Activated CD4-positive, alpha-beta T cell treated with anti-CD3 and anti-CD28 coated beads, Interleukin-2, amount 10 ng/mL, durations not matched to agents 24 days and 14 days (primary cell): ENCODE measurements at regions not wholly inside any gene's neighbourhood (a gene's known extent, or its start where the extent isn't known, plus 50 kb on each side); places are given as distances from the start of the nearest gene placed in this dataset.
A peak's percentile ranks its signal among the peaks of the same experiment; 100 is the strongest.

Source experiments
- DNase-seq: peaks from one replicate; pipeline ENCODE4 v3.0.0; 2022
- H3K27ac Mint-ChIP-seq: one replicate; pipeline ENCODE4 v1.8.0; 2022; ENCODE audit warnings: mild to moderate bottlenecking, mixed read lengths
- H3K27me3 Mint-ChIP-seq: one replicate; pipeline ENCODE4 v1.8.0; 2022; ENCODE audit warnings: mixed read lengths
- H3K36me3 Mint-ChIP-seq: one replicate; pipeline ENCODE4 v1.8.0; 2022; ENCODE audit warnings: low read depth, mild to moderate bottlenecking, mixed read lengths
- H3K4me1 Mint-ChIP-seq: one replicate; pipeline ENCODE4 v1.8.0; 2021; ENCODE audit warnings: mixed read lengths
- H3K4me3 Mint-ChIP-seq: one replicate; pipeline ENCODE4 v1.8.0; 2022; ENCODE audit warnings: mild to moderate bottlenecking, moderate library complexity, mixed read lengths
- H3K9me3 Mint-ChIP-seq: one replicate; pipeline ENCODE4 v1.8.0; 2021; ENCODE audit warnings: mixed read lengths
- intact Hi-C: fragments of 100-400 bp; cut with micrococcal nuclease; formaldehyde crosslinking; loops from one replicate; pipeline ENCODE4 v1.15.1; 2023

- H3K36me3 Mint-ChIP-seq, result no peaks in the 10 kb centered on the region
- peak overlapping the region; percentile 69 for H3K27ac Mint-ChIP-seq
- no peaks in the 10 kb centered on the region for H3K27me3 Mint-ChIP-seq
- H3K9me3 Mint-ChIP-seq, result no peaks in the 10 kb centered on the region
- intact Hi-C loops, result loop anchor here (5.0 kb wide), 1 partner anchor 49 kb away; no protein-coding TSS in a partner anchor
- H3K4me3 Mint-ChIP-seq, result peak overlapping the region; percentile 60
- H3K4me1 Mint-ChIP-seq, result peaks cover 71% of the 10 kb centered on the region
- DNase-seq, result peak; percentile 93
Measured at GRCh38 chr20:50385733-50386640, 124.2 kb upstream of the PTPN1 start.

- Mint-ChIP-seq H3K36me3 (no peaks in the 10 kb centered on the region), H3K4me3 (peak overlapping the region; percentile 60), H3K9me3 (no peaks in the 10 kb centered on the region), H3K27me3 (no peaks in the 10 kb centered on the region), H3K27ac (peak overlapping the region; percentile 69), H3K4me1 (peaks cover 66% of the 10 kb centered on the region)
- intact Hi-C loops, result loop anchor here (5.0 kb wide), 1 partner anchor 49 kb away; no protein-coding TSS in a partner anchor
- no peak for DNase-seq
Measured at GRCh38 chr20:50386641-50386960, 123.6 kb upstream of the PTPN1 start.

GRCh38 chr20:50387218-50387995 is 122.8 kb upstream of the PTPN1 start:
- Mint-ChIP-seq H3K4me3 (peak overlapping the region; percentile 55), H3K9me3 (no peaks in the 10 kb centered on the region)
- intact Hi-C loops, result loop anchor here (5.0 kb wide), 1 partner anchor 50 kb away; no protein-coding TSS in a partner anchor

GRCh38 chr20:50387996-50388332 is 122.2 kb upstream of the PTPN1 start:
- intact Hi-C loops, result loop anchor here (5.0 kb wide), 1 partner anchor 51 kb away; no protein-coding TSS in a partner anchor
- Mint-ChIP-seq H3K36me3 (no peaks in the 10 kb centered on the region), H3K4me1 (peaks cover 62% of the 10 kb centered on the region), H3K9me3 (no peaks in the 10 kb centered on the region), H3K27ac (peak overlapping the region; percentile 50), H3K4me3 (no peak overlapping the region), H3K27me3 (no peaks in the 10 kb centered on the region)
- no peak for DNase-seq

More at GRCh38 chr20:50387218-50387995, 122.8 kb upstream of the PTPN1 start:
- Mint-ChIP-seq H3K27me3 (no peaks in the 10 kb centered on the region), H3K4me1 (peaks cover 64% of the 10 kb centered on the region), H3K27ac (peak overlapping the region; percentile 55), H3K36me3 (no peaks in the 10 kb centered on the region)
- no peak for DNase-seq

- intact Hi-C loops, result loop anchor here (5.0 kb wide), 1 partner anchor 52 kb away; no protein-coding TSS in a partner anchor
- DNase-seq, result no peak
- Mint-ChIP-seq H3K9me3 (no peaks in the 10 kb centered on the region), H3K4me3 (no peak overlapping the region), H3K27ac (no peak overlapping the region), H3K36me3 (no peaks in the 10 kb centered on the region), H3K27me3 (no peaks in the 10 kb centered on the region), H3K4me1 (peaks cover 54% of the 10 kb centered on the region)
Measured at GRCh38 chr20:50388733-50389437, 121.3 kb upstream of the PTPN1 start.

GRCh38 chr20:50389438-50389807 is 120.8 kb upstream of the PTPN1 start:
- no peaks in the 10 kb centered on the region for H3K9me3 Mint-ChIP-seq
- H3K4me1 Mint-ChIP-seq, result peaks cover 51% of the 10 kb centered on the region
- no peaks in the 10 kb centered on the region for H3K36me3 Mint-ChIP-seq
- intact Hi-C loops, result loop anchor here (5.0 kb wide), 1 partner anchor 52 kb away; no protein-coding TSS in a partner anchor
- no peaks in the 10 kb centered on the region for H3K27me3 Mint-ChIP-seq
- DNase-seq, result no peak
- H3K27ac Mint-ChIP-seq, result no peak overlapping the region
- H3K4me3 Mint-ChIP-seq, result no peak overlapping the region

- H3K4me1 Mint-ChIP-seq, result peaks cover 46% of the 10 kb centered on the region
- H3K27ac Mint-ChIP-seq, result no peak overlapping the region
- no peak overlapping the region for H3K4me3 Mint-ChIP-seq
- DNase-seq, result no peak
- intact Hi-C loops, result loop anchor here (5.0 kb wide), 1 partner anchor 53 kb away; no protein-coding TSS in a partner anchor
- H3K9me3 Mint-ChIP-seq, result no peaks in the 10 kb centered on the region
- H3K36me3 Mint-ChIP-seq, result no peaks in the 10 kb centered on the region
- no peaks in the 10 kb centered on the region for H3K27me3 Mint-ChIP-seq
Measured at GRCh38 chr20:50389808-50390684, 120.1 kb upstream of the PTPN1 start.

- no peak overlapping the region for H3K4me3 Mint-ChIP-seq
- H3K4me1 Mint-ChIP-seq, result peaks cover 38% of the 10 kb centered on the region
Measured at GRCh38 chr20:50390685-50391443, 119.3 kb upstream of the PTPN1 start.

GRCh38 chr20:50391444-50392137 is 118.6 kb upstream of the PTPN1 start:
- H3K9me3 Mint-ChIP-seq, result no peaks in the 10 kb centered on the region
- H3K27ac Mint-ChIP-seq, result peak overlapping the region; percentile 2
- H3K27me3 Mint-ChIP-seq, result no peaks in the 10 kb centered on the region
- peaks cover 31% of the 10 kb centered on the region for H3K4me1 Mint-ChIP-seq
- intact Hi-C loops, result no loop called here
- no peak for DNase-seq
- H3K36me3 Mint-ChIP-seq, result no peaks in the 10 kb centered on the region
- H3K4me3 Mint-ChIP-seq, result no peak overlapping the region

More at GRCh38 chr20:50390685-50391443, 119.3 kb upstream of the PTPN1 start:
- H3K27me3 Mint-ChIP-seq, result no peaks in the 10 kb centered on the region
- no peak for DNase-seq
- H3K27ac Mint-ChIP-seq, result no peak overlapping the region
- intact Hi-C loops, result no loop called here
- H3K9me3 Mint-ChIP-seq, result no peaks in the 10 kb centered on the region
- no peaks in the 10 kb centered on the region for H3K36me3 Mint-ChIP-seq

GRCh38 chr20:50392138-50392866 is 117.9 kb upstream of the PTPN1 start:
- H3K27ac Mint-ChIP-seq, result peak overlapping the region; percentile 2
- H3K36me3 Mint-ChIP-seq, result no peaks in the 10 kb centered on the region
- intact Hi-C loops, result no loop called here
- no peaks in the 10 kb centered on the region for H3K9me3 Mint-ChIP-seq
- DNase-seq, result no peak
- H3K27me3 Mint-ChIP-seq, result no peaks in the 10 kb centered on the region
- no peak overlapping the region for H3K4me3 Mint-ChIP-seq
- H3K4me1 Mint-ChIP-seq, result peaks cover 27% of the 10 kb centered on the region

- Mint-ChIP-seq H3K4me3 (no peak overlapping the region), H3K27me3 (no peaks in the 10 kb centered on the region), H3K9me3 (no peaks in the 10 kb centered on the region), H3K27ac (no peak overlapping the region), H3K36me3 (no peaks in the 10 kb centered on the region), H3K4me1 (peaks cover 21% of the 10 kb centered on the region)
- intact Hi-C loops, result no loop called here
- DNase-seq, result no peak
Measured at GRCh38 chr20:50393242-50393641, 116.9 kb upstream of the PTPN1 start.
